ENCODE measurements at regions not wholly inside any gene's neighbourhood (a gene's known extent, or its start where the extent isn't known, plus 50 kb on each side); places are given as distances from the start of the nearest gene placed in this dataset.
"Not testable (repeated sequence)": the region's sequence is repeated elsewhere in the genome, so short reads cannot be mapped to it uniquely, and the experiment has no call there.

DNA sequence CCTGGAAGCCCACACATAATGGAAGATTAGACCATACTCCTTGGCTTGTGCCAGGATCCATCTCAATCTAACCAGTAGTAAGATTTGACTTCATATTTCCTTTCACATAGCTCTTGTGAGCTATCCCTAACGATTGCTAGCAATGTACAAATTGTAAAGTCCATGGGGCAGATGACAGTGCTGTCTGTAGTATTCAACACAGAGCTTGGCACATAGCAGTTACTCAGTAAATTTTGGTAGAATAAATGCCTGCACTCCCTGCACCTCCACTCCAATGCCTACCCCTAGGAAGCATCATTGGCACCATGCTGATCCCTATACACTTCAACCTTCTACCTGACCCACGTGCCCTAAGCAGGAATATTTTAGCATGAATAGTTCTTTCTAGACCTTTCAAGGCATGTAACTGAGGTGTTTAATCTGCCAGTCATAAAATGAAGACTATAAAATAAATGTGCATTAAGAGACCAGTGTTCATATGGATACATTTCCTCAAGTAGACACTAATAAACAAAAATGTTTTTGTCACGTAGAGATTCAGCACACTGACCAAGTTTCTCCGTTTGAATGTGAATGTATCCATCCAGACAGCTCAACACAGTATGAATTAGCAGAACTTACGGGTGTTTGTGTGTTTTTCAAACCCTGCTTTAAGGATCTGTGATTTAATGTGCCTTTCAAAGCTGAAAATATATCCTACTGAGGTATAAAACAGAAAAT, 98.8 kb downstream of the BMP4 start:
- no peak for DNase-seq

DNA sequence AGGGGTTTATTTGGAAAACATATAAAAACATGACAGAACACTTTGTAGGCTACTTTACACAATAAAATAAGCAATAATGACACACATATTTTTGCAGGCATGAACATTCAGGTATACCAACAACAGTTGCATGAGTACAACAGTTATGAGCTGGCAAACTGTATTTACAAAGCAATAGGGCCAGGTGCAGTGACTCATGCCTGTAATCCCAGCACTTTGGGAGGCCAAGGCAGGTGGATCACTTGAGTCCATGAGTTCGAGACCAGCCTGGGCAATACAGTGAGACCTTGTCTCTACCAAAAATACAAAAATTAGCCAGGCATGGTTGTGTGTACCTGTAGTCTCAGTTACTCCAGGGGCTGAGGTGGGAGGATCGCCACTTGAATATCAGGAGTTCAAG, 101.1 kb downstream of the BMP4 start:
- no peak for DNase-seq

DNA sequence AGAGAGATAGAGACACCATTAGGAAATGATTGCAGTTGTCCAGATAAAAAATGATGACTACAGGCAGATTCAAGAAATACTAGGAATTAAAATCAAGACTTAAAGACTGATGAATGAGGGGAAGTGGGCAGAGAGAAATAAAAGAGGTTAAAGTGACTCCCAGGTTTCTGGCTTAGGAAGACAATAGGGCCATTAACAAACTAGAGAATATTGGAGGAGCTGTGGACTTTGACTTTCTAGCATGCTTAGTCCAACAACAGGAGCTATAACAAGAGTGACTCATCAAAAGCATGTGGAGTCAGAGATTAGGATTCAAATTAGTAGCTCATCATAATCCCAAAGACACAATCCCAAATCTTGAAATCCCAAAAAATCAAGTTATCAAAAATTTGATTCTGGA, 101.5 kb downstream of the BMP4 start:
- no peak for DNase-seq

DNA sequence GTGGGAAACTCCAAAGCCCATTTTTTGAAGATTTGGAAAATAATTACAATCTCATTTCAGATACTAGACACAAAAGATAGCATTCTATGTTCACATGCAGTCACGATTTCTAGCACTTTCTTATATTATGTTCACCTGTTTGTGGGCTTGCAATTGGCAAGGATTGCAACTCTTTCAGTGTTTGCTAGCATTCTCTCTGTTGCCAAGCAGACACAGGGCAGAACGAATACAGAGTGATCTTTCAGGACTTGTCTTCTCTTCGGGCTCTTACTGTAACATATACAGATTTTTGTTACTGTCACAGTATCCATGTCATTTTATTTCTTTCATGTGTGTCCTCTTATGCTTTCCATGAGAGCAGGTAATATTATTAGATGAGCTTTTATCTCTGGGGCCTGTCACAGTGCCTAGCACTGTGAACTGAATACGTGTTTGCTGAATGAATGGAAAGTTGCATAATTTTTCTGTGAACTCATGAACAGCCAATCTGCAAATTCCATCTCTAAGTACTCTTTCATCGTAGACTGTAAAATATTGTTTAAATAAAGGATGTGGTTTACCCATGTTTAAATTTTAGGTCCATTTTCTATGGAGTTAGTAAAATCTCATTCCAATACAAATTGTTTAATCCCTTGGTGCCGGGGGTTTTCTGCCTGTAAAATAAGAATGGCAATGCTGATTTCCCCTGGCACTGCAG, 105.1 kb downstream of the BMP4 start:
- no peak for DNase-seq

DNA sequence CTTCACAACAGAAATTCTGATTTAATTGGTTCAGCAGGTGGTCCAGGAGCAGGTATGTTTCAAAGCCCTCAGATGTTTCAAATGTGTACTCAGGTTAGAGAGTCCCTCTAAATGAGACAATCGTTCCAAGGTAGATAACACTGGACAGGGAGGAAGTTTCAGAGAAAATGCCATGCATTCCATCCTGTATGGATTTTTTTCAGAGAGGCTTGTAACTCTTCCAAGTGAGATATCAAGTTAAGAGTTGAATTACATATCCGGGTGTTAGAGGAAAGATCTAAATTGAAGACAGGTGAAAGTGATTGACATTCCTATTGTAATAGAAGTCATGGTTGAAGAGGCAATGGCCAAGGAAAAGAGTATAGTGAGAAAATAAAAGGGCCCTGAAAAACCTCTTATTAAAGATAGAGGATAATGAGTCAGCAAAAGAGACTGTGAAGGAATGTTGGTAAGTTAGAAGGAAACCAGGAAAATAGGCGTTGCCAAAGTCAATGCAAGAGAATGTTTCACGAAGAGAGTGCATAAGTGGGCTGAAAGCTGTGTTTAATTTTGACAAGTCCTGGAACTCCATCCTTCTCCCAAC, 105.8 kb downstream of the BMP4 start:
- no peak for DNase-seq

DNA sequence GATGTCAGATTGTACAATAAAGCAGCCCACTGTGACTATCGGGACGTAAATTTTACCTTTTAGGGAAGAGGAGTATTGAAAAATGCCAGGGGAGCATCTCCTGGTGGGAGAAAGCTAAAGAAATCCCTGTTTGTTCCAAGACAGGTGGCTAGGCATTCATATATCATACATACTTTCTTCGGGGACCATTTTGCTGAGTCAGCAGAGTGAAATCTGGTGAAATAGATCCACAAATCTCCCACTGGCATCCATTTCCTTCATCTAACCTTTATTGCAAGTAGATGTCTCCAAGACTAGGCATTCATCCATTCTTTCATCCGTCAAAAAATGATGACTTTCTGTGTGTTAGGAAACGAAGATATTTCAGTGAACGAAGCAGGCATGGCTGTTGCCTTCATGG, 107.1 kb downstream of the BMP4 start:
- no peak for DNase-seq

DNA sequence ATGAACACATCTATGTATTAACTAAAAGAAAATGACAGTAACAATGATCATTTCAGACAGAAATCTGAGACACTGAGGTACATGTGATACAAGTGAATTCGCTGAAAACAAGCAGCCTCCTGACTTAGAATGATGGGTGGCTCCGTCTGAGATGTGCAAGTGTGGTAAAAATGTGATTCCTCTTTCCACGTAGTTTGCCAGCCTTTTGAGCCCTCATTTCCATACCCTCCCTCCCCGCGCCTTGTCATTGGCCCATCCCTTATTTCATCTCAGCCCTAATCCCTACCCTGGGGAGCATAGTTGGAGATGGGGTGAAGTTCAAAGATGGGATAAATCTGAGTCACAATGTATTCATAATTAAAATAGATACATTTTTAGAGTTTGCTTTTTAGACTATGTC, 107.8 kb downstream of the BMP4 start:
- DNase-seq = no peak

DNA sequence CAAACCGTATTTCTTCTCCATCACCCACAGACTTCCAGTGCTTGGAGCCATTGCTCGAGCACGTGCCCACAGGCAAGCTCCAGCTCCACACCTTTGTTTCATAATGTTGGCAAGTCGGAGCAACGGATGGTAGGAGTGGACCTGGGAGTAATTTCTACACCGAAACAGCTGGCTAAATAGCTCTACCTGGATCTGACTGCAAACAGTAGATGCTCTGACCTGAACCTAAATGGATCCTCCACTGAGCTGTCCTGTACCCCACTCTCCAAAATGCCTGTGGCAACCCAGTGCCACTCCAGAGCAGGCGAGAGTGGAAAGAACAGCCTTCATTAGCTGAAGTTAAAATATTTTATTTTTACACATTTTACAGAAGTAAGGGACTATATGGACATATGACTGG, 108.7 kb downstream of the BMP4 start:
- DNase-seq = no peak

DNA sequence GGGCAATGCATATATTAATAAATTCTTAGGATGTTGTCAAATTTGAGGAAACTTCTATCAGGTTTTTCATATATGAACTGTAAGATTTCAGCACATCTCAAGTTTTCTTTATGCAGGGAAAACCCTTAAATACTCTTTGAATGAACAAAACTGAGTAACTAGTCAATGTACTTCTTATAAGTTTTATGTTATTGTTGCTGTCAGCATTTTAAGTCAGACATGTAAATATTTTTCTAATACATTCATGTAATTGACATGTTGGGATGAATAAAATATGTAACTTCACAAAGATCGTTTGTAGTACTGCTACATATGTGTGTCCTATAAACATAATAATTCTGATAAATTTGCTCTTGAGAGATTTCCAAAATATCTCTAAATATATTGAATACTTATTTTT, 109.6 kb downstream of the BMP4 start:
- DNase-seq = no peak

DNA sequence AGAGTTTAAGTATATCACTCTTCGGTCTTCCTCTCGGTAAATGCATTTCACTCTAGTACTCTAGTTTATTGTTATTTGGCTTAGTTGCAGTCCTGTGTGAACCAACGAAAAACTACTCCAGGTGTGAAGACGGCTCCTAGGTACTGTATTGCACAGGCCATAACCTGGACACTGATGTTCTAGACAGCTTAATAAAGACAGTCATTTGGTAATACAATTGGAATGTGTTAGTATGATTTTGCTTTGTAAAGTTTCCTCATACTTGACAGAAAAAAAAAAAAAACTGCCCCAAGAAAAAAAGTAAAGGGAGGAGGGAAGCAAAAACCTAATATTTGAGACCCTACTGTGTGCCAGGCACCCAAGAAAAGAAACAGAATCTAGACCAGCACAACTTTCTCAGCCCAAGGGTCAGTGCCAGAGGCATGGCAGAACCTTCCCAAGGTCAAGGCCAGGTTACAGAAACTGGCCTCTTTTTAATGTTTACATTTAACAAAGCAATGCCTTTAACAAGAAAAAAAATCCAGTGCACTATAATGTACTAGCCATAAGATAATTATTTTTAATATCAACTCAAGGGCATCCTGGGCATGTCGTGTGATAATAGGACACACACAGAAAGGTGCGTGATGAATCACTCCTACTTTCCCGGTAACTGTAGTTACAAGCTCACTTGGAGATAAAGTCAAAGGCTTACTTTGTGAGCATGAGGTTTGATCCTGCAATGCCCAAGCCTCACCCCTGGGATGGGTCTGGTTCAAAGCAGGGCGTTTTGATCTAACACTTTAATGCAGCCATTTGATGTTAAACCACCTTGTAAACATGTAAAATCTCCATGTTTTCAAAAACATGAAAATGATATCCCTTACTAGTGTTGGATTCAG, 110.6 kb downstream of the BMP4 start:
- DNase-seq = no peak

DNA sequence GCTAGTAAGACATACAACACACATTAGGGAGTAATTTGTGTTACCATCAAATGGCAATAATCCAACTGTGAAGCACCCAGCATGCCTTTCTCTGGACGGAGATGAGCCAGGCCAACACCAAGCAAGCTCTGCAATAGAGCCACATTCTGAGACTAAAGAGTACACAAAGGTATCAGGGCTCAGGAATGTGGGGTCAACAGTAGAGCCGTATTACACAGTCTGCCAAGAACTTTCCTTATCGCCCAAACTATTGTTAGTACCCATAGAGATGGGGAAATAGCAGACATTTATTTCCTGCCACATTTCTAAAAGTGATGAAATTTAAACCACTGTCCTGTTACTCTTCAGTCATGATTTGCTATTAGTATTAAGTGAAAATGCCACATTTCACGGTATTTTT, 113.7 kb downstream of the BMP4 start:
- no peak for DNase-seq

DNA sequence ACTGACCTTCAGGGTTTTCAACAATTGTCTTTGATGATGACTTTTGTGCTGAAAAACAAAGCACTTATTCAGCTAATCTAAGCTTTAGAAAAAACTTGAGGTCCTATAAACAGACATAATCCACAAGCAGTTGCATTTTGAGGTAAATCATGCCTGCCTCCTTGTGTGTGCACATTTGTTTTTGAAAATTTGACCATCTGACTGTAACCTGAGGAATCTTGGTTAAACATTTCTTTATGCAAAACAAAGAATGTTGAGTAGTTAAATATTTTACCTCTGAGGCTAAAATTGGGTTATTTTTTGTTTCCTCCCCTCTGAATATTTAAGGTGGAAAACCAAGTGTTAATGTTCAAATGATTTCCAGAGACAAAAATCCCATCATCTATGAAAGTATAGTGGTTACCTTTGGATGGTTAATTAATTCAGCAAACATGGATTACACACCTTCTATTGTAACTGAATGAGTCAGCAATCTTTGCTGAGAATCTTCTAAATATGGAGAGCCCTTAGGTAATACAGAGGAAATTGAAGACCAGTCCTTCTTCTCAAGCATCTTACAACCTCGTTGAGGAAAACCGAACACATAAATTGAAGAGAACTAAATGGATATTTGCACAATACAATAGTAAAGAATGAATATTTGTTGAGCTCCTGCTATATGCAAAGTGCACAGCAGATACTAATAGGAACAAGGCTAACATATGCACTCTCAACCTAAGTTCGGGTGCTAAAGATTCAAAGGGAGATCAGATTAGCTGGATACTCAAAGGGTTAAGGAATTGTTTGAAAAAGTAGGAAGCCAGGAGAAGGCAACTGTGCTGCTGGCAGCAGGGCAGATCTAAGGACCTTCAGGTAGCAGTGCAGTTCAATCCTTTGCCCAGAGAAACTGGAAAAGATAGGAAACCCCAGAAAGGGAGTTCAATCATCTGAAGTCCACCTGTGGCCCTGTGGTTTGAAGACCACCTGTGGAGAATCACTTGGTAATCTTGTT, 115.2 kb downstream of the BMP4 start:
- DNase-seq = peak; percentile 54

DNA sequence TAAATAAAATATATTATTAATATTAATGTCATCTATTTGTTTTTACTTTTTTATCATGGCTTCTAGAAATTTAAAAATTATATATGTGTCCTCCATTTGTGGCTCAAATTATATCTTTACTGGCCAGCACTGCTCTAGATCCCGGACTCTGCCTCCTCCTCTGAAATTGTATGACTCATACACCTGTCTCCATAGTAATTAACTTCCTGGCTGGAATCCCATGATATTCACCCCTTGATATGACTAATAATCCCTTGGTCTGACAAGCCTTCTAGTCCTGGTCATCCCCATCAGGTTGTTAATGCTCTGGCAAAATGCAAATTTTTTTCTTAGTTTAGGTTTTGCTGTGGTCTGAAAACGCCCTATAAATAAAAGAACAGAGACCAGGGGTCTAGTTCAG, 116.2 kb downstream of the BMP4 start:
- DNase-seq = no peak

DNA sequence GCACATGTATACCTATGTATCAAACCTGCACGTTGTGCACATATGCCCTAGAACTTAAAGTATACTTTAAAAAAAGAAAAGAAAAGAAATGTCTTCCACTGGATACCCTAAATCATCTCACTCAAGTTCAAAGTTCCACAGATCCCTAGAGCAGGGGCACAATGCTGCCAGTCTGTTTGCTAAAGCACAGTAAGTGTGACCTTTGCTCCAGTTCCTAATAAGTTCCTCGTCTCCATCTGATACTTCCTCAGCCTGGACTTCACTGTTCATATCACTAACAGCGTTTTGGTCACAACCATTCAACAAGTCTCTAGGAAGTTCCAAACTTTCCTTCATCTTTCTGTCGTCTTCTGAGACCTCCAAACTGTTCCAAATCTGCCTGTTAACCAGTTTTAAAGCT, 118.3 kb downstream of the BMP4 start:
- DNase-seq = no peak

DNA sequence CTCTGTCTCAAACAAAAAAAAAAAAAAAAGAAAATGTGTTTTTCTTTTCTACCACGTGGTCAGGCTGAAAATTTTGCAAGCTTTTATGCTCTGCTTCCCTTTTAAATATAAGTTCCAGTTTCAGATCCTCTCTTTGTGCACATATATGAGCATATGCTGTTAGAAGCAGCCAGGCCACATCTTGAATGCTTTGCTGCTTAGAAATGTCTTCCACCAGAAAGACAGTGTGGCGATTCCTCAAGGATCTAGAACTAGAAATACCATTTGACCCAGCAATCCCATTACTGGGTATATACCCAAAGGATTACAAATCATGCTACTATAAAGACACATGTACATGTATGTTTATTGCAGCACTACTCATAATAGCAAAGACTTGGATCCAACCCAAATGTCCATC, 119.0 kb downstream of the BMP4 start:
- DNase-seq = not testable (repeated sequence)

DNA sequence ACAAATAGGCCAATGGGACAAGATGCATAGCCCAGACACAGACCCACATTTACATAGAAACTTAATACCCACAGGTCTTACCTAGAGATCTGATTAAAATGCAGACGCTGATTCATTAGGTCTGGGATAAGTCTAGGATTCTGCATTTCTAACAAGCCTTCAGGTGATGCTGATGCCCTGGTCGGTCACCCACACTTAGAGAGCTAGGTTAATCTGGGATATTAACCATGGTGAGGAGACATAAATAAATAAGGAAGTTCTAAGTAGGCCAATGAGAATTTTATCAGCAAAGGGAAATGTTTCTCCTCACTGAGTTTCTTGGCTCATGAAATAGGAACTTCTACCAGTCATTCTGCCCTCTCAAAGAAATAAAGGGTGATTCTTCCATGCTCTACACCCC, 120.1 kb downstream of the BMP4 start:
- DNase-seq = no peak

DNA sequence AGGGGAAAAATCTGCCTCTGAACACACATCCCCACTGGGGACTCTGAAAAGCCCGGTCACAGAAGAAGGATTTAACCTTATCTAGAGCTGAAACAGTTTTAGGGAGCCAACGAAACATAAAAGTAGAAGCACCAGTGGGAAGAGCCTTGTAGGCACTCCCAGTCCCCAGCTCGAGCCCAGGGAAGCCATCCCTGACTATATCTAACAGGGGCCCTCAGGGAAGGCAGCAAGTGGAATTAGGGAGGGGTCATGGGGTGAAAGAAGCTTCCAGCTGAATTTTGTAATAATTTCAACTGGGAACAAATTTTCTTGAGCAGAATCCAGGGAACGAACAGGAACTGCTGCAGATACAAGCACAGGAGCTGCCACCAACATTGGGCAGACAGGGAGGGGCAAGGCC, 127.8 kb downstream of the BMP4 start:
- no peak for DNase-seq

DNA sequence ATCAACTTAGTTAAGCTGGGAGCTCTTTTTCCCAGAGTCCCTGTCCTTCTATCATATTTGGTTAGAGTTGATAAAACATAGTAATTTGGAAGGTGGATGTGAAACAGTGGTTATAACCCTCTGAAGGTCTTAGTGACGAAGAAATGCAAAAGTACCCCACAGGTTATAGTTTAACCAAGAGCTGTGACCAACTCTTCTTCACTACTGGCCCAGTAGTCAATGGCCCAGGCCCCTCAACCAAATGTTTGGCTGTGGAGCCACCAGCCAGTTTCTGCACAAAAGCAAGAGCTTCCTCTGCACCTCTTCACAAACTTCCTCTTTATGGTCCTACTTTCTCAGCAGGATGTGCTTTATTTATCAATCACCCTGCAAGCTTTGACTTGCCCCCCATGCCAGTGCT, 132.6 kb downstream of the BMP4 start:
- DNase-seq = no peak

DNA sequence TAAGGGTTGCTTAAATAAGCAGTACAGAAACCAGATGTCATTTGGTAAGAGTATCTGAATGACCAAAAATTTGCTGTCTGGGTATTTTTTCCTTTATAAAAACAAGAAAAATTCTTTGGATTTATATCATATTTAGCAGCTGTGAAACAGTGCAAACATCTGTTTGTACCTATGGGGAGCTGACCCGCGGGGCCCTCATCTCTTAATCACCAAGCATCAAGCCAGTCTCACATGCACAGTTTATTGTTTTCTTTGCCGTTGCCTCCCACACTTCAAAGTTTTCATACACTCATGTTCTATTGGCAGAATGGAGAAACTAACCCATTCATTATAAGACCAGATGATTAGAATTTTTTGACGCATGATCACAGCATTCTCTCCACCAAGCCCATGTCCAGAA, 142.2 kb downstream of the BMP4 start:
- no peak for DNase-seq

DNA sequence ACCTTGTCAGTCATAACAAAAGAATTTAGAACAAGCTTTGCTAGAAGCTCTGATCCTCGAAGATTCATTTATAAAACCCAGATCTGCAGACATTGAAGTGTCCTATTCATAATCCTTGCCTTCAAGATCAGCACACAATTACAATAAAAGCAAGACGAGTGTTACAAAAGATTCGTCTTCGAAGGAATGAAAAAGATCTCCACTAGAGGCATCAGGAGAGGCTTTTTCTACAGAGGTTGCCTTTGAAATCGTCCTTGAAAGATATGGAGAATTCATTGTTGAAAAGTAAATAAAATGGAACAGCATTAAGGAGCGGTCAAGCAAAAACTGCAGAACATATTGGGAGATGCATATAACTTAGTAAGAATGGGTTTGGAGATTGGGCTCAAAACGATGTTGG, 146.4 kb downstream of the BMP4 start:
- DNase-seq = no peak

DNA sequence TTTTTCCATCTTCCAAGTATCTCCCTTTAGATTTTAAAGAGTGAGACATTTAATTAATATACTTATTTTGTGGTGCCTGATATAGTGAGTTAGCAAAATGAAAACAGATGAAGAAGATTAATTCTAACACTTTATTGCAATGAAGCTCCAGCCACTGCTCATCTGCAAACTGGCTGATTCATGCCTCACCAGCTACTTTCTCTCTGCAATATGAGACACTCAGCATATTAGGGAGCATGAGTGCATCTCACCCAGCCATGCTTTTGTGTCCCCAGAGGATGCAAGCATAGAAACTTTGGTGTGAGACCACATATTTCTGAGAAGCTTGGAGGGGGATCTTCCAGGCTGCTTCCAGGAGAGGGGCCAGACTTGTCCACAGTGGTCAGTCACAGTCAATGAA, 148.6 kb downstream of the BMP4 start:
- no peak for DNase-seq

DNA sequence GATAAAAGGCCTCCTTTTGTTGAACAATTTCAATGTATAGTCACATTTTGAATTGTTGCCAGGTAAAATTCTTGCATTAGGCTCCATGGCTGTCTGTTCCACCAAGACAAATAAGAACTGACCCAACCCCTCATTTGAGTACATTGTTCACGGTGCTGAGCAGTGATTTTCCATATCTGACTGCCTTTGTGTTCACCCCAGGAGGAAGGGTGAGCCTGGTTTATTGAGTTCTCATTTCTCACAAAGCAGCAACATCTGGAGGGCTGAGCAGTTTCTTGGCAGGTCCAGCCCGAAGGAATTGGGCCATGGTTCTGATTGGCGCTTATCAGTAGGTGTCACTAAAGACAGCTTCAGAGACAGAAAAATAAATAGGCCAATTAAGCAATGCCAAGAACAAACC, 149.1 kb downstream of the BMP4 start:
- DNase-seq = no peak

Data from DMS79 (cell line).